SU-DHL-6 (cell line): ENCODE measurements at regions not wholly inside any gene's neighbourhood (a gene's known extent, or its start where the extent isn't known, plus 50 kb on each side); places are given as distances from the start of the nearest gene placed in this dataset.

Experiments used
- H2AFZ ChIP-seq: fragments of 200-600 bp; sonication (generic); 2 replicates; pipeline ENCODE4 v1.6.1; 2014; ENCODE audit warnings: low read depth, mild to moderate bottlenecking, moderate library complexity, mixed read lengths, antibody characterized with exemption, low read length; ENCODE audit not compliant: severe bottlenecking
- H3F3A ChIP-seq: fragments of 200-600 bp; shearing (Covaris generic); 2 replicates; pipeline ENCODE4 v1.6.0; 2016; ENCODE audit warnings: antibody characterized with exemption, mild to moderate bottlenecking; ENCODE audit not compliant: insufficient read depth
- H3K27ac ChIP-seq: fragments of 200-600 bp; sonication (generic); 2 replicates; pipeline ENCODE4 v1.5.1; 2016; ENCODE audit warnings: low read depth, mild to moderate bottlenecking, low read length, moderate library complexity, mixed read lengths
- H3K27me3 ChIP-seq: fragments of 200-600 bp; sonication (generic), shearing (Covaris generic); 2 replicates; pipeline ENCODE4 v1.6.0; 2014; ENCODE audit warnings: mild to moderate bottlenecking, low read length
- H3K36me3 ChIP-seq: fragments of 200-600 bp; sonication (generic); 2 replicates; pipeline ENCODE4 v1.6.1; 2014; ENCODE audit warnings: mild to moderate bottlenecking, low read length, mixed read lengths
- H3K4me2 ChIP-seq: fragments of 300-600, 200-600 bp; shearing (Covaris generic), sonication (generic); 2 replicates; pipeline ENCODE4 v1.6.0; 2014; ENCODE audit warnings: low read length, low read depth, mild to moderate bottlenecking; ENCODE audit not compliant: poor library complexity, severe bottlenecking
- H3K4me3 ChIP-seq: fragments of 200-600 bp; sonication (generic); 2 replicates; pipeline ENCODE4 v1.5.1; 2014; ENCODE audit warnings: antibody characterized with exemption, low read length, mild to moderate bottlenecking, mixed read lengths; ENCODE audit not compliant: insufficient read depth, poor library complexity, severe bottlenecking
- H3K79me2 ChIP-seq: fragments of 200-600 bp; sonication (generic); 2 replicates; pipeline ENCODE4 v1.6.1; 2014; ENCODE audit warnings: mild to moderate bottlenecking, low read length, moderate library complexity; ENCODE audit not compliant: insufficient read depth
- H3K9ac ChIP-seq: fragments of 200-600 bp; sonication (generic); 2 replicates; pipeline ENCODE4 v1.7.0; 2014; ENCODE audit warnings: mild to moderate bottlenecking, low read length
- H3K9me2 ChIP-seq: fragments of 200-600 bp; sonication (generic); replicated peaks from 2 replicates; pipeline ENCODE4 v1.6.1; 2014; ENCODE audit warnings: low read length; ENCODE audit not compliant: insufficient read depth
- H3K9me3 ChIP-seq: fragments of 200-600 bp; sonication (generic); 2 replicates; pipeline ENCODE4 v1.6.1; 2014; ENCODE audit warnings: low read length, mixed read lengths; ENCODE audit not compliant: insufficient read depth
- H4K20me1 ChIP-seq: fragments of 200-600 bp; sonication (generic); 2 replicates; pipeline ENCODE4 v1.6.1; 2014; ENCODE audit warnings: low read depth, mild to moderate bottlenecking, antibody characterized with exemption, low read length, moderate library complexity, mixed read lengths
- EZH2phosphoT487 ChIP-seq: fragments of 200-600 bp; sonication (generic), shearing (Covaris generic); conservative IDR thresholded peaks from 2 replicates; pipeline ENCODE4 v1.6.1; 2018; ENCODE audit warnings: mild to moderate bottlenecking, antibody characterized with exemption, low read length, moderate library complexity, mixed read lengths
- TF ChIP-seq, protein P1 (sequence below): fragments of 200-600 bp; sonication (generic); IDR thresholded peaks from one replicate; pipeline ENCODE4 v1.5.1; 2017; ENCODE audit warnings: antibody characterized with exemption, mild to moderate bottlenecking, low read length, moderate library complexity; ENCODE audit not compliant: insufficient read depth, poor library complexity, severe bottlenecking

- H3F3A ChIP-seq: no peaks in the 10 kb centered on the region
- H3K9me3 ChIP-seq: no peaks in the 10 kb centered on the region
- H3K27ac ChIP-seq: no peak overlapping the region
Measured at GRCh38 chr3:101950985-101951733, 101.8 kb downstream of the NFKBIZ start.

DNA sequence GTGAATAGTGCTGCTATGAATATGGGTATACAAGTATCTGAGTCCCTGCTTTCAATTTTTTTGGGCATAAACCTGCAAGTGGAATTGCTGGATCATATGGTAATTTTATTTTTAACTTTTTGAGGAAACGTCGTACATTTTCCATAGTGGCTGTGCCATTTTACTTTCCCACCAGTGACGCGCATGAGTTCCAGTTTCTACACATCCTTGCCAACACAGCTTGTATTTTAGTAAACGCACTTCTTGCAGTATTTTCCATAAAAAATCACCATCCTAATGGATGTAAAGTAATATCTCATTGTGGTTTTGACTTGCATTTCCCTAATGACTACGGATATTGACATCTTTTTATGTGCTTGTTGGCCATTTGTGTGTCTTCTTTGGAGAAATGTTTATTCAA lies 105.0 kb downstream of the NFKBIZ start:
- Histone ChIP-seq H3K27ac (no peak overlapping the region), H3K4me2 (no peak overlapping the region), H2AFZ (no peak overlapping the region), H4K20me1 (no peaks in the 10 kb centered on the region), H3K9me2 (no peaks in the 10 kb centered on the region), H3K27me3 (no peaks in the 10 kb centered on the region), H3K4me3 (no peak overlapping the region), H3K79me2 (no peaks in the 10 kb centered on the region), H3K9me3 (no peaks in the 10 kb centered on the region), H3K9ac (no peak overlapping the region), H3F3A (no peaks in the 10 kb centered on the region), H3K36me3 (no peaks in the 10 kb centered on the region)
- TF ChIP-seq, protein P1, sequence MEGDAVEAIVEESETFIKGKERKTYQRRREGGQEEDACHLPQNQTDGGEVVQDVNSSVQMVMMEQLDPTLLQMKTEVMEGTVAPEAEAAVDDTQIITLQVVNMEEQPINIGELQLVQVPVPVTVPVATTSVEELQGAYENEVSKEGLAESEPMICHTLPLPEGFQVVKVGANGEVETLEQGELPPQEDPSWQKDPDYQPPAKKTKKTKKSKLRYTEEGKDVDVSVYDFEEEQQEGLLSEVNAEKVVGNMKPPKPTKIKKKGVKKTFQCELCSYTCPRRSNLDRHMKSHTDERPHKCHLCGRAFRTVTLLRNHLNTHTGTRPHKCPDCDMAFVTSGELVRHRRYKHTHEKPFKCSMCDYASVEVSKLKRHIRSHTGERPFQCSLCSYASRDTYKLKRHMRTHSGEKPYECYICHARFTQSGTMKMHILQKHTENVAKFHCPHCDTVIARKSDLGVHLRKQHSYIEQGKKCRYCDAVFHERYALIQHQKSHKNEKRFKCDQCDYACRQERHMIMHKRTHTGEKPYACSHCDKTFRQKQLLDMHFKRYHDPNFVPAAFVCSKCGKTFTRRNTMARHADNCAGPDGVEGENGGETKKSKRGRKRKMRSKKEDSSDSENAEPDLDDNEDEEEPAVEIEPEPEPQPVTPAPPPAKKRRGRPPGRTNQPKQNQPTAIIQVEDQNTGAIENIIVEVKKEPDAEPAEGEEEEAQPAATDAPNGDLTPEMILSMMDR: no peak
- no peak for TF ChIP-seq EZH2phosphoT487

More at GRCh38 chr3:101950985-101951733, 101.8 kb downstream of the NFKBIZ start:
- Histone ChIP-seq H2AFZ (no peak overlapping the region), H3K4me2 (no peak overlapping the region), H3K4me3 (no peak overlapping the region), H3K9ac (no peak overlapping the region), H3K27me3 (no peaks in the 10 kb centered on the region), H4K20me1 (no peaks in the 10 kb centered on the region), H3K36me3 (no peaks in the 10 kb centered on the region), H3K9me2 (no peaks in the 10 kb centered on the region), H3K79me2 (no peaks in the 10 kb centered on the region)
- TF ChIP-seq, protein P1: no peak
- TF ChIP-seq EZH2phosphoT487: no peak

DNA sequence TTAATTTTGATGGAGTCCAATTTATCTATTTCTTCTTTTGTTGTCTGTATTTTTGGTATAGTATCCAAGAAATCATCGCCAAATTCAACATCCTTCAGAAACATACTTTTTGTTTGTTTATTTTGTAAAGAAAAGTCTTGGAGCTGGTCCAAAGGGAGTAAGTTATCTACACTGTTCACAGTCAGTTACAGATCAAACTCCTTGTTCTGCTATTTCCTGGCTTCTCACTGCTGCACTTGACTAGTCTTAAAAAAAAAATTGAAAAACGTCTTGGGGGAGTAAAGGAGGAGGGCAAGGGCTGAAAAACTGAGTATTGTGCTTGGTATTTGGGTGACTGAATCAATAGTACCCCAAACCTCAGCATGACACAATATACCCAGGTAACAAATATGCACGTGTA lies 105.6 kb downstream of the NFKBIZ start:
- H3K9me2 ChIP-seq: no peaks in the 10 kb centered on the region
- no peak overlapping the region for H3K27ac ChIP-seq
- H2AFZ ChIP-seq: no peak overlapping the region
- H3K4me3 ChIP-seq: no peak overlapping the region
- TF ChIP-seq, protein P1: no peak
- no peak for TF ChIP-seq EZH2phosphoT487
- no peaks in the 10 kb centered on the region for H3K27me3 ChIP-seq
- peaks cover 3% of the 10 kb centered on the region; the same call in 1 of the 2 replicates for H3K36me3 ChIP-seq
- H4K20me1 ChIP-seq: no peaks in the 10 kb centered on the region
- no peaks in the 10 kb centered on the region for H3K79me2 ChIP-seq
- H3K9ac ChIP-seq: no peak overlapping the region
- no peaks in the 10 kb centered on the region for H3K9me3 ChIP-seq
- H3K4me2 ChIP-seq: no peak overlapping the region
- no peaks in the 10 kb centered on the region for H3F3A ChIP-seq
